A549 (cell line): ENCODE measurements at regions not wholly inside any gene's neighbourhood (a gene's known extent, or its start where the extent isn't known, plus 50 kb on each side); places are given as distances from the start of the nearest gene placed in this dataset.

ENCODE experiments used
- ATAC-seq, 2 experiments: fragments of 200-7000 bp in 1 of 2; fragments of >200 bp in 1 of 2; cut with Nextera tagmentation in 1 of 2; cut with Tn5 transposase in 1 of 2; 3 replicates each; pipeline versions ENCODE4 v1.8.0 to v1.9.1; 2018 to 2020; ENCODE audit warnings: mild to moderate bottlenecking in 1 of 2, moderate library complexity in 1 of 2
- CTCF ChIA-PET: fragments of 300-600 bp; sonication (Branson Sonifier 250); formaldehyde crosslinking; extraction: SDS; loops from one replicate; lab custom pipeline; 2021; ENCODE audit warnings: antibody characterized with exemption, inconsistent platforms; lab: Yijun Ruan, JAX
- POLR2A ChIA-PET: fragments of 350-600 bp; formaldehyde crosslinking; extraction: SDS; loops from one replicate; lab custom pipeline; 2021; ENCODE audit warnings: antibody characterized with exemption, inconsistent platforms; lab: Yijun Ruan, JAX
- DNase-seq, 2 experiments: peaks; one replicate each; pipeline versions ENCODE4 v3.0.0 to v3.0.0-alpha.2; 2011 to 2016; ENCODE audit warnings: low read depth in 1 of 2, low spot score in 1 of 2
- FAIRE-seq: peaks from 2 replicates; lab custom pipeline; 2011; peaks lifted over from hg19 to GRCh38; lab: Jason Lieb, UNC
- H3K27ac ChIP-seq, 2 experiments: fragments of >200 bp; sonication (Bioruptor Twin); formaldehyde crosslinking; 3 replicates each; pipeline ENCODE4 v1.5.1; 2016 to 2017
- H3K4me1 ChIP-seq: fragments of >200 bp; sonication (Bioruptor Twin); formaldehyde crosslinking; 3 replicates; pipeline ENCODE4 v1.6.1; 2016
- H3K4me2 ChIP-seq: fragments of >200 bp; sonication (Bioruptor Twin); formaldehyde crosslinking; 3 replicates; pipeline ENCODE4 v1.6.1; 2016
- H3K4me3 ChIP-seq: fragments of >200 bp; sonication (Bioruptor Twin); formaldehyde crosslinking; 3 replicates; pipeline ENCODE4 v1.5.1; 2016
- H3K9me3 ChIP-seq: fragments of >200 bp; sonication (Bioruptor Twin); formaldehyde crosslinking; 3 replicates; pipeline ENCODE4 v1.6.1; 2016
- BHLHE40 ChIP-seq: IDR thresholded peaks from 2 replicates; pipeline ENCODE4 v1.6.1; 2012; ENCODE audit warnings: low read depth, low read length, inconsistent platforms
- CEBPB ChIP-seq, 2 experiments: fragments of >200 bp in 1 of 2; sonication (Bioruptor Twin) in 1 of 2; formaldehyde crosslinking in 1 of 2; IDR thresholded peaks; 2 replicates each; pipeline ENCODE4 v1.6.1; 2012 to 2016
- CHD4 ChIP-seq: fragments of 200-600 bp; sonication (generic); IDR thresholded peaks from 2 replicates; pipeline ENCODE4 v1.6.1; 2016; ENCODE audit warnings: antibody characterized with exemption, mild to moderate bottlenecking, borderline replicate concordance
- E2F6 ChIP-seq: IDR thresholded peaks from 2 replicates; pipeline ENCODE4 v1.6.1; 2012; ENCODE audit warnings: low read depth, borderline replicate concordance
- EP300 ChIP-seq, 2 experiments: fragments of >200 bp; sonication (Bioruptor Twin); formaldehyde crosslinking; IDR thresholded peaks; 2 replicates in 1 of 2; 3 replicates in 1 of 2; pipeline ENCODE4 v1.6.1; 2016 to 2017
- ESRRA ChIP-seq: fragments of 150-350 bp; IDR thresholded peaks from 2 replicates; pipeline ENCODE4 v1.6.1; 2014; ENCODE audit warnings: mild to moderate bottlenecking, low read length, borderline replicate concordance
- HEYL ChIP-seq: fragments of 250-450 bp; sonication (Bioruptor Pico); IDR thresholded peaks from 2 replicates; pipeline ENCODE4 v1.8.0; 2021; ENCODE audit warnings: mild to moderate bottlenecking, moderate library complexity
- HOXA7 ChIP-seq: fragments of 250-450 bp; sonication (Bioruptor Pico); IDR thresholded peaks from 2 replicates; pipeline ENCODE4 v1.5.0; 2020; ENCODE audit warnings: mild to moderate bottlenecking, moderate library complexity
- HOXB13 ChIP-seq: fragments of 250-450 bp; sonication (Bioruptor Pico); IDR thresholded peaks from 2 replicates; pipeline ENCODE4 v1.5.0; 2020; ENCODE audit warnings: low read depth, mild to moderate bottlenecking, moderate library complexity
- HOXB5 ChIP-seq: fragments of 250-450 bp; sonication (Bioruptor Pico); IDR thresholded peaks from 2 replicates; pipeline ENCODE4 v1.5.0; 2020; ENCODE audit warnings: mild to moderate bottlenecking, moderate library complexity
- JUNB ChIP-seq: fragments of >200 bp; sonication (Bioruptor Twin); formaldehyde crosslinking; IDR thresholded peaks from 2 replicates; pipeline ENCODE4 v1.6.1; 2016
- MYC ChIP-seq: IDR thresholded peaks from 2 replicates; pipeline ENCODE4 v1.6.1; 2012; ENCODE audit warnings: mild to moderate bottlenecking, inconsistent platforms, low read length, improper control_type of control experiment, borderline replicate concordance
- NFE2L2 ChIP-seq: fragments of 150-350 bp; conservative IDR thresholded peaks from 2 replicates; pipeline ENCODE4 v1.6.1; 2014; ENCODE audit warnings: low read length
- NPAS2 ChIP-seq: fragments of 250-450 bp; sonication (Bioruptor Pico); IDR thresholded peaks from 2 replicates; pipeline ENCODE4 v1.8.0; 2022; ENCODE audit warnings: mild to moderate bottlenecking, moderate library complexity, borderline replicate concordance
- NR3C1 ChIP-seq: fragments of >200 bp; sonication (Bioruptor Twin); formaldehyde crosslinking; IDR thresholded peaks from 3 replicates; pipeline ENCODE4 v1.6.1; 2017
- POLR2A ChIP-seq: IDR thresholded peaks from 2 replicates; pipeline ENCODE4 v1.6.1; 2012; ENCODE audit warnings: mild to moderate bottlenecking, low read length
- RAD21 ChIP-seq, 2 experiments: fragments of >200 bp in 1 of 2; sonication (Bioruptor Twin) in 1 of 2; formaldehyde crosslinking in 1 of 2; IDR thresholded peaks in 1 of 2; conservative IDR thresholded peaks in 1 of 2; 2 replicates in 1 of 2; 3 replicates in 1 of 2; pipeline ENCODE4 v1.6.1; 2012 to 2018; ENCODE audit warnings: inconsistent platforms in 1 of 2
- RARB ChIP-seq: fragments of 250-450 bp; sonication (Bioruptor Pico); IDR thresholded peaks from 2 replicates; pipeline ENCODE4 v1.8.0; 2021; ENCODE audit warnings: mild to moderate bottlenecking, moderate library complexity
- REST ChIP-seq: fragments of 200-600 bp; sonication (generic); IDR thresholded peaks from 2 replicates; pipeline ENCODE4 v1.6.1; 2016; ENCODE audit warnings: antibody characterized with exemption, mild to moderate bottlenecking, moderate library complexity
- SREBF2 ChIP-seq: fragments of 450-650 bp; IDR thresholded peaks from 2 replicates; pipeline ENCODE4 v1.6.1; 2014; ENCODE audit warnings: mild to moderate bottlenecking, moderate library complexity
- TP53 ChIP-seq: fragments of 250-450 bp; sonication (Bioruptor Pico); IDR thresholded peaks from 2 replicates; pipeline ENCODE4 v1.5.0; 2021; ENCODE audit warnings: mild to moderate bottlenecking, moderate library complexity
- ZFP36 ChIP-seq: fragments of 450-650 bp; IDR thresholded peaks from 2 replicates; pipeline ENCODE4 v1.6.1; 2014; ENCODE audit warnings: borderline replicate concordance; ENCODE audit not compliant: partially characterized antibody
- ZNF302 ChIP-seq: fragments of 250-450 bp; sonication (Bioruptor Pico); IDR thresholded peaks from 2 replicates; pipeline ENCODE4 v1.9.0; 2021; ENCODE audit warnings: inconsistent platforms, mild to moderate bottlenecking, moderate library complexity
- WGBS: methylation state at CpG from one replicate; pipeline ENCODE4 v1.1.6; 2017; ENCODE audit errors: missing lambda C conversion rate; 5-methylcytosine and 5-hydroxymethylcytosine counted together
- TF ChIP-seq, protein P1 (sequence below): IDR thresholded peaks from 2 replicates; pipeline ENCODE4 v1.6.1; 2012

DNA sequence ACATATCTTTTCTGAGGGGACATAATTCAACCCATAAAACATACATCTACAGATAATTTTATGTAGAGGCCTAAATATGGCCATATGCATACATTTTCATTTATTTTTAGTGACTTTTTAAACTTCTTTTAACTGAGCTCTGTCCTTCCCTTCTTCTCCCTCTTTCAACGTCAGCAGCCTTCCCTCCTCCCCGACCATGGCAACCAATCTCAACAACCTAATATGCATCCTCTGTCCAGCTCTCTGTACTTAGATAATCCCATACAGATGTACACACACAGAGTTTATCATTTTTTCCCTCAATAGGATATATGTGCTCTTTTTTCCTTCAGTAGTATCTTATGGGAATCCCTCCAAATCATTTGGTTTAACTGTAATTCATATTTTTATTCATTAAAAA, 94.3 kb downstream of the CCDC71L start:
- Histone ChIP-seq H3K4me2 (no peak overlapping the region), H3K27ac (no peak overlapping the region), H3K4me3 (no peak overlapping the region), H3K4me1 (peaks cover 11% of the 10 kb centered on the region; the same call in 2 of the 3 replicates), H3K9me3 (peaks cover 4% of the 10 kb centered on the region; the same call in 2 of the 3 replicates)
- no peak for DNase-seq
- no peak for FAIRE-seq
- 64% methylated on average over 2 of the region's 2 CpGs for WGBS
- ChIA-PET CTCF (no interaction called here), POLR2A (no interaction called here)
- ATAC-seq = no peak
- TF ChIP-seq ZFP36 = no peak
- TF ChIP-seq HOXA7 (CRISPR knock-in tag) = no peak
- TF ChIP-seq NR3C1 = no peak
- no peak for TF ChIP-seq BHLHE40
- TF ChIP-seq REST = no peak
- TF ChIP-seq CHD4 = no peak
- TF ChIP-seq NPAS2 (CRISPR knock-in tag) = no peak
- no peak for TF ChIP-seq NFE2L2
- no peak for TF ChIP-seq HOXB5 (CRISPR knock-in tag)
- no peak for TF ChIP-seq JUNB
- TF ChIP-seq POLR2A = no peak

DNA sequence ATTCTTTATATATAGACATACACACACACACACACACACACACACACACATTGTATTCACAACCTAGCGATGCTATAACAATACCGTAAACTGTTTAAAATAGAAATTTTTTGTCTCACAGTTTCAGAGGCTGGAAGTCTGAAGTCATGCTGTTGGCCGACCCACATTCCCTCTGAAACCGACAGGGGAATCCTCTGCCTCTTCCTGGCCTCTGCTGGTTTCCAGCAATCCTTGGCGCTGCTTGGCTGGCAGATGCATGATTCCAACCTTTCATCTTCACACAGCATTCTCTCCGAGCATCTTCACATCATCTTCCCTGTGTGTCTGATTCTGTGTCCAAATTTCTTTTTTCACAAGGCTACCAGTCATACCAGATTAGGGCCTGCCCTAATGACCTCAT, 94.8 kb downstream of the CCDC71L start:
- no peak overlapping the region for H3K4me3 ChIP-seq
- peaks cover 4% of the 10 kb centered on the region; the same call in 2 of the 3 replicates for H3K9me3 ChIP-seq
- 63% methylated on average over 6 of the region's 6 CpGs for WGBS
- no peak for FAIRE-seq
- DNase-seq = no peak
- TF ChIP-seq ZNF302 (CRISPR knock-in tag) (no peak), ESRRA (no peak), RAD21 (conservative IDR thresholded peaks at IDR 0.05 in 1 of 2, IDR thresholded peaks at IDR 0.05 in 1 of 2) (no peak), RARB (CRISPR knock-in tag) (no peak), CHD4 (no peak), HEYL (no peak), NPAS2 (CRISPR knock-in tag) (no peak), EP300 (IDR thresholded peaks at IDR 0.05) (no peak), TP53 (CRISPR knock-in tag) (no peak), E2F6 (no peak), MYC (no peak), HOXB13 (no peak), JUNB (no peak), ZFP36 (no peak), SREBF2 (no peak), CEBPB (IDR thresholded peaks at IDR 0.05) (no peak)
- TF ChIP-seq, protein P1, sequence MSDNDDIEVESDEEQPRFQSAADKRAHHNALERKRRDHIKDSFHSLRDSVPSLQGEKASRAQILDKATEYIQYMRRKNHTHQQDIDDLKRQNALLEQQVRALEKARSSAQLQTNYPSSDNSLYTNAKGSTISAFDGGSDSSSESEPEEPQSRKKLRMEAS = no peak
- H3K4me2 ChIP-seq = no peak overlapping the region
- POLR2A ChIA-PET = no interaction called here
- no peak for ATAC-seq
- peaks cover 11% of the 10 kb centered on the region; the same call in 2 of the 3 replicates for H3K4me1 ChIP-seq
- CTCF ChIA-PET = no interaction called here
- no peak overlapping the region for H3K27ac ChIP-seq
